ENCODE measurements at regions not wholly inside any gene's neighbourhood (a gene's known extent, or its start where the extent isn't known, plus 50 kb on each side); places are given as distances from the start of the nearest gene placed in this dataset.

GRCh38 chrX:22674932-22675331, 324.8 kb upstream of the DDX53 start:
- TF ChIP-seq CTCF (conservative IDR thresholded peaks at IDR 0.05 in 1 of 2, IDR thresholded peaks at IDR 0.05 in 1 of 2; ENCODE audit: low read depth in 1 of 2, low read length in 2 of 2), result no peak
- TF ChIP-seq EZH2 (IDR thresholded peaks at IDR 0.05; ENCODE audit: low read length, missing control alignments), result no peak

All from fibroblast of lung (primary cell).